Muscle of arm (tissue), 1 donor: ENCODE measurements at regions not wholly inside any gene's neighbourhood (a gene's known extent, or its start where the extent isn't known, plus 50 kb on each side); places are given as distances from the start of the nearest gene placed in this dataset.
"Not testable (repeated sequence)": the region's sequence is repeated elsewhere in the genome, so short reads cannot be mapped to it uniquely, and the experiment has no call there.

ENCODE experiments used
- DNase-seq: peaks from one replicate; pipeline ENCODE4 v3.0.0-alpha.2; 2013

GRCh38 chr2:49804111-49804510 lies 649.8 kb upstream of the FSHR start:
- DNase-seq = no peak

- DNase-seq = no peak
Measured at GRCh38 chr2:49801898-49802450, 647.7 kb upstream of the FSHR start.

GRCh38 chr2:49798570-49798969 lies 644.3 kb upstream of the FSHR start:
- no peak for DNase-seq

- DNase-seq = no peak
Measured at GRCh38 chr2:49796266-49796665, 642.0 kb upstream of the FSHR start.

- DNase-seq = peak; percentile 59
Measured at GRCh38 chr2:49794396-49794795, 640.1 kb upstream of the FSHR start.

- DNase-seq = no peak
Measured at GRCh38 chr2:49788300-49788699, 634.0 kb upstream of the FSHR start.

- no peak for DNase-seq
Measured at GRCh38 chr2:49780949-49781348, 626.6 kb upstream of the FSHR start.

GRCh38 chr2:49772299-49772970 lies 618.1 kb upstream of the FSHR start:
- DNase-seq = no peak

GRCh38 chr2:49770919-49771318 lies 616.6 kb upstream of the FSHR start:
- no peak for DNase-seq

GRCh38 chr2:49767316-49767715 lies 613.0 kb upstream of the FSHR start:
- DNase-seq = no peak

GRCh38 chr2:49755777-49756176 lies 601.5 kb upstream of the FSHR start:
- no peak for DNase-seq

- DNase-seq = peak; percentile 47
Measured at GRCh38 chr2:49754381-49754780, 600.1 kb upstream of the FSHR start.

- no peak for DNase-seq
Measured at GRCh38 chr2:49753344-49753985, 599.1 kb upstream of the FSHR start.

- DNase-seq = no peak
Measured at GRCh38 chr2:49737606-49738005, 583.3 kb upstream of the FSHR start.

GRCh38 chr2:49732924-49733323 lies 578.6 kb upstream of the FSHR start:
- DNase-seq = not testable (repeated sequence)

- no peak for DNase-seq
Measured at GRCh38 chr2:49719241-49719640, 564.9 kb upstream of the FSHR start.

- DNase-seq = no peak
Measured at GRCh38 chr2:49715597-49715996, 561.3 kb upstream of the FSHR start.

GRCh38 chr2:49714454-49714853 lies 560.1 kb upstream of the FSHR start:
- DNase-seq = no peak

- no peak for DNase-seq
Measured at GRCh38 chr2:49702740-49703139, 548.4 kb upstream of the FSHR start.

GRCh38 chr2:49693961-49694360 lies 539.6 kb upstream of the FSHR start:
- no peak for DNase-seq

- not testable (repeated sequence) for DNase-seq
Measured at GRCh38 chr2:49692022-49692421, 537.7 kb upstream of the FSHR start.

GRCh38 chr2:49687918-49688317 lies 533.6 kb upstream of the FSHR start:
- DNase-seq = no peak

GRCh38 chr2:49686897-49687442 lies 532.7 kb upstream of the FSHR start:
- no peak for DNase-seq
